NB4 (cell line): ENCODE measurements at regions not wholly inside any gene's neighbourhood (a gene's known extent, or its start where the extent isn't known, plus 50 kb on each side); places are given as distances from the start of the nearest gene placed in this dataset.
"Not testable (repeated sequence)": the region's sequence is repeated elsewhere in the genome, so short reads cannot be mapped to it uniquely, and the experiment has no call there.

Source experiments
- POLR2A ChIP-seq: IDR thresholded peaks from 2 replicates; pipeline ENCODE4 v1.6.1; 2011; ENCODE audit warnings: mild to moderate bottlenecking; ENCODE audit not compliant: insufficient read length; ENCODE audit errors: extremely low read depth
- TF ChIP-seq, protein P1 (sequence below): IDR thresholded peaks from one replicate; pipeline ENCODE4 v1.5.1; 2012; ENCODE audit warnings: low read depth, low read length

DNA sequence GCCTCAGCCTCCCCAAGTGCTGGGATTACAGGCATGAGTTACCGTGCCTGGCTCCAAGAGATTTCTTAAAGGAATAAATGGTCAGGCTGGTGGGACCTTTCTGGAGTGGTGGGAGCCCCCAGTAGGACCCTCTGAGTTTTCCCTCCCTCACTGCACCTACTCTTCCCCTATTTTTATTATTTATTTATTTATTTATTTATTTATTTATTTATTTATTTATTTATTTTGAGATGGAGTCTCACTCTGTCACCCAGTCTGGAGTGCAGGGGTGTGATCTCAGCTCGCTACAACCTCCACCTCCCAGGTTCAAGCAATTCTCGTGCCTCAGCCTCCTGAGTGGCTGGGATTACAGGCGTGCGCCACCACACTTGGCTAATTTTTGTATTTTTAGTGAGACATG lies 678.2 kb downstream of the TYW1 start:
- TF ChIP-seq, protein P1, sequence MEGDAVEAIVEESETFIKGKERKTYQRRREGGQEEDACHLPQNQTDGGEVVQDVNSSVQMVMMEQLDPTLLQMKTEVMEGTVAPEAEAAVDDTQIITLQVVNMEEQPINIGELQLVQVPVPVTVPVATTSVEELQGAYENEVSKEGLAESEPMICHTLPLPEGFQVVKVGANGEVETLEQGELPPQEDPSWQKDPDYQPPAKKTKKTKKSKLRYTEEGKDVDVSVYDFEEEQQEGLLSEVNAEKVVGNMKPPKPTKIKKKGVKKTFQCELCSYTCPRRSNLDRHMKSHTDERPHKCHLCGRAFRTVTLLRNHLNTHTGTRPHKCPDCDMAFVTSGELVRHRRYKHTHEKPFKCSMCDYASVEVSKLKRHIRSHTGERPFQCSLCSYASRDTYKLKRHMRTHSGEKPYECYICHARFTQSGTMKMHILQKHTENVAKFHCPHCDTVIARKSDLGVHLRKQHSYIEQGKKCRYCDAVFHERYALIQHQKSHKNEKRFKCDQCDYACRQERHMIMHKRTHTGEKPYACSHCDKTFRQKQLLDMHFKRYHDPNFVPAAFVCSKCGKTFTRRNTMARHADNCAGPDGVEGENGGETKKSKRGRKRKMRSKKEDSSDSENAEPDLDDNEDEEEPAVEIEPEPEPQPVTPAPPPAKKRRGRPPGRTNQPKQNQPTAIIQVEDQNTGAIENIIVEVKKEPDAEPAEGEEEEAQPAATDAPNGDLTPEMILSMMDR, result not testable (repeated sequence)
- not testable (repeated sequence) for TF ChIP-seq POLR2A
